ENCODE measurements at regions not wholly inside any gene's neighbourhood (a gene's known extent, or its start where the extent isn't known, plus 50 kb on each side); places are given as distances from the start of the nearest gene placed in this dataset.

DNA sequence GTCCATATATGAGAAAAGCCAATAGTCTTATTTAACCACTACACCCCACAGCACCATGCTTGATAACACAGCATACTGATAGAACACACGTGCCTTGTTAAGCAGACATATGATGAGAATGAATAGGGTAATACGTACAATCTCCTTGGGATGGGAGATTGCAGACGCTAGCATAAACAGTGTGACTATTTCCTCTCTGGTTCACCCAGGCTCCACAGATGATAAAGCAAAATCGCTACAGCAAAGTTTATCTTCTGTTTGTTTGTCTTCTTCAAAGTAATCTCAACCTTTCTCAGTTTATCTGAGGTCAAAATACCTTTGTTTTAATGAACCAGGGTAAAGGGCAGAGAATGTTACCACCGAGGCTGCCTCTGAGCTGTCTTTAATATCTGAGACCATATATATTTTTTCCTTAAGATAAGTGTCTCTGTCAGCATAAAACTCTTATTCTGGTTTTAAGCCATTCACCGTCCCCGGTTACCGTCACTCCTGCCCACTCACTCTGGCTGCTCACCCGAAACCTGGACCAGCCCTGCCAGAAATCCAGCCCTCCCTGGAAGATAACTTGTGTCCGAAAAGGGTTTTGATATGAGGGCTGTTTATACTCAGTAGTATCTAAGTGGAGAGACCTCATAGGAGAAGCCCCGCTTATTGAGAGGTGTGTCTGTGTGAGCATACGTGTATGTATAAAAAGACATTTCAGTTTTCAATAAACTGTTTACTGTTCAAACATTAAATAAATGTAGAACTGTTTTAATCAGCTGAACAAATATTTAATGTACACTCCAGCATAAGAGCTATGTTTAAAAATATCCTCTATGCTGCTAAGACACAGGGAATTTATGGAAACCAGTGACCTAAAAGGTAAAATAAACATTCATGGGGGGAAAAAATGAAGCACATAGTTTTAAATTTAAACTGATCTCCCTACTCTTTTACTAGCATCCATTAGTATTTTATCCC is 465.4 kb downstream of the RASEF start:
- TF ChIP-seq JUNB (IDR thresholded peaks at IDR 0.05), result no peak
- TF ChIP-seq, protein P1, sequence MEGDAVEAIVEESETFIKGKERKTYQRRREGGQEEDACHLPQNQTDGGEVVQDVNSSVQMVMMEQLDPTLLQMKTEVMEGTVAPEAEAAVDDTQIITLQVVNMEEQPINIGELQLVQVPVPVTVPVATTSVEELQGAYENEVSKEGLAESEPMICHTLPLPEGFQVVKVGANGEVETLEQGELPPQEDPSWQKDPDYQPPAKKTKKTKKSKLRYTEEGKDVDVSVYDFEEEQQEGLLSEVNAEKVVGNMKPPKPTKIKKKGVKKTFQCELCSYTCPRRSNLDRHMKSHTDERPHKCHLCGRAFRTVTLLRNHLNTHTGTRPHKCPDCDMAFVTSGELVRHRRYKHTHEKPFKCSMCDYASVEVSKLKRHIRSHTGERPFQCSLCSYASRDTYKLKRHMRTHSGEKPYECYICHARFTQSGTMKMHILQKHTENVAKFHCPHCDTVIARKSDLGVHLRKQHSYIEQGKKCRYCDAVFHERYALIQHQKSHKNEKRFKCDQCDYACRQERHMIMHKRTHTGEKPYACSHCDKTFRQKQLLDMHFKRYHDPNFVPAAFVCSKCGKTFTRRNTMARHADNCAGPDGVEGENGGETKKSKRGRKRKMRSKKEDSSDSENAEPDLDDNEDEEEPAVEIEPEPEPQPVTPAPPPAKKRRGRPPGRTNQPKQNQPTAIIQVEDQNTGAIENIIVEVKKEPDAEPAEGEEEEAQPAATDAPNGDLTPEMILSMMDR (IDR thresholded peaks at IDR 0.05), result no peak
- no peak for TF ChIP-seq TP53 (CRISPR knock-in tag; IDR thresholded peaks at IDR 0.05)
- no peak for TF ChIP-seq EHMT2 (IDR thresholded peaks at IDR 0.05; ENCODE audit: low read depth)

All from A549 (cell line).